Smooth muscle cell (in vitro differentiated cells): ENCODE measurements at regions not wholly inside any gene's neighbourhood (a gene's known extent, or its start where the extent isn't known, plus 50 kb on each side); places are given as distances from the start of the nearest gene placed in this dataset.

Experiments
- DNase-seq: peaks from one replicate; lab custom pipeline; 2025; ENCODE audit not compliant: unreplicated experiment; lab: John Stamatoyannopoulos, UW
- H2AFZ ChIP-seq: fragments of 200-600 bp; sonication (generic); 2 replicates; pipeline ENCODE4 v1.6.0; 2016; ENCODE audit warnings: antibody characterized with exemption, low read depth, mild to moderate bottlenecking
- H3F3A ChIP-seq: fragments of 200-600 bp; sonication (generic); 2 replicates; pipeline ENCODE4 v1.6.0; 2017; ENCODE audit warnings: antibody characterized with exemption, low read depth
- H3K27ac ChIP-seq: fragments of 200-600 bp; sonication (generic); 2 replicates; pipeline ENCODE4 v1.5.1; 2016; ENCODE audit warnings: low read depth, mild to moderate bottlenecking
- H3K27me3 ChIP-seq: fragments of 200-600 bp; sonication (generic); 2 replicates; pipeline ENCODE4 v1.6.1; 2016; ENCODE audit warnings: low read depth, mild to moderate bottlenecking
- H3K36me3 ChIP-seq: fragments of 200-600 bp; sonication (generic); 2 replicates; pipeline ENCODE4 v1.5.1; 2016; ENCODE audit warnings: low read depth
- H3K4me1 ChIP-seq: fragments of 200-600 bp; sonication (generic); 2 replicates; pipeline ENCODE4 v1.5.1; 2016; ENCODE audit warnings: low read depth
- H3K4me2 ChIP-seq: fragments of 200-600 bp; sonication (generic); 2 replicates; pipeline ENCODE4 v1.6.0; 2016; ENCODE audit warnings: mild to moderate bottlenecking
- H3K4me3 ChIP-seq: fragments of 200-600 bp; sonication (generic); 2 replicates; pipeline ENCODE4 v1.5.1; 2016; ENCODE audit warnings: mild to moderate bottlenecking
- H3K79me2 ChIP-seq: fragments of 200-600 bp; sonication (generic); 2 replicates; pipeline ENCODE4 v1.6.0; 2016; ENCODE audit warnings: low read depth, mild to moderate bottlenecking
- H3K9ac ChIP-seq: fragments of 200-600 bp; sonication (generic); 2 replicates; pipeline ENCODE4 v1.6.0; 2016; ENCODE audit warnings: low read depth
- H3K9me3 ChIP-seq: fragments of 200-600 bp; sonication (generic); replicated peaks from 2 replicates; pipeline ENCODE4 v1.5.1; 2016; ENCODE audit warnings: low read depth
- H4K20me1 ChIP-seq: fragments of 200-600 bp; sonication (generic); 2 replicates; pipeline ENCODE4 v1.6.0; 2016; ENCODE audit warnings: low read depth
- CTCF ChIP-seq: fragments of 200-600 bp; sonication (generic); IDR thresholded peaks from 2 replicates; pipeline ENCODE4 v1.5.1; 2017; ENCODE audit warnings: borderline replicate concordance, mild to moderate bottlenecking, antibody characterized with exemption; ENCODE audit not compliant: insufficient read depth, poor library complexity, severe bottlenecking
- WGBS: methylation state at CpG from one replicate; pipeline ENCODE4 v1.1.7; 2016; ENCODE audit warnings: low lambda C conversion rate; 5-methylcytosine and 5-hydroxymethylcytosine counted together

- Histone ChIP-seq H3K4me1 (no peaks in the 10 kb centered on the region), H3K27ac (no peak overlapping the region), H3K9me3 (no peaks in the 10 kb centered on the region), H3K36me3 (no peaks in the 10 kb centered on the region), H3K4me3 (no peak overlapping the region), H3K4me2 (no peak overlapping the region), H3F3A (no peaks in the 10 kb centered on the region), H3K9ac (no peak overlapping the region), H4K20me1 (no peaks in the 10 kb centered on the region), H3K27me3 (no peaks in the 10 kb centered on the region), H3K79me2 (no peaks in the 10 kb centered on the region), H2AFZ (no peak overlapping the region)
- TF ChIP-seq CTCF: no peak
- no peak for DNase-seq
- WGBS: 67% methylated on average over 2 of the region's 2 CpGs
These were observed 617.5 kb downstream of the TBL1XR1 start for GRCh38 chr3:176579711-176580185.

GRCh38 chr3:176578316-176578715 lies 619.0 kb downstream of the TBL1XR1 start:
- Histone ChIP-seq H3K4me2 (no peak overlapping the region), H3K4me1 (no peaks in the 10 kb centered on the region), H2AFZ (no peak overlapping the region), H3K27me3 (no peaks in the 10 kb centered on the region), H3K79me2 (no peaks in the 10 kb centered on the region), H3K27ac (no peak overlapping the region), H3K9ac (no peak overlapping the region), H3K9me3 (no peaks in the 10 kb centered on the region), H3K36me3 (no peaks in the 10 kb centered on the region), H3F3A (no peaks in the 10 kb centered on the region), H3K4me3 (no peak overlapping the region), H4K20me1 (no peaks in the 10 kb centered on the region)
- no peak for TF ChIP-seq CTCF
- no peak for DNase-seq
- WGBS: 91% methylated on average over 3 of the region's 3 CpGs

- Histone ChIP-seq H2AFZ (no peak overlapping the region), H3K4me3 (no peak overlapping the region), H4K20me1 (no peaks in the 10 kb centered on the region), H3K4me1 (no peaks in the 10 kb centered on the region), H3K4me2 (no peak overlapping the region), H3K9ac (no peak overlapping the region), H3K9me3 (no peaks in the 10 kb centered on the region), H3F3A (no peaks in the 10 kb centered on the region), H3K79me2 (no peaks in the 10 kb centered on the region), H3K27me3 (no peaks in the 10 kb centered on the region), H3K36me3 (no peaks in the 10 kb centered on the region), H3K27ac (no peak overlapping the region)
- DNase-seq: no peak
- TF ChIP-seq CTCF: no peak
- WGBS: 90% methylated on average over 5 of the region's 5 CpGs
These were observed 619.8 kb downstream of the TBL1XR1 start for GRCh38 chr3:176577447-176577846.

- no peak overlapping the region for H3K4me2 ChIP-seq
- no peaks in the 10 kb centered on the region for H3K79me2 ChIP-seq
- no peaks in the 10 kb centered on the region for H3K36me3 ChIP-seq
- no peak for TF ChIP-seq CTCF
- no peak overlapping the region for H3K27ac ChIP-seq
- no peak overlapping the region for H3K9ac ChIP-seq
- 0% methylated on average over 1 of the region's 1 CpG for WGBS
- H3F3A ChIP-seq: no peaks in the 10 kb centered on the region
- no peaks in the 10 kb centered on the region for H3K27me3 ChIP-seq
- H3K4me1 ChIP-seq: no peaks in the 10 kb centered on the region
- H4K20me1 ChIP-seq: no peaks in the 10 kb centered on the region
- no peak overlapping the region for H2AFZ ChIP-seq
- no peak overlapping the region for H3K4me3 ChIP-seq
- no peaks in the 10 kb centered on the region for H3K9me3 ChIP-seq
- no peak for DNase-seq
These were observed 622.5 kb downstream of the TBL1XR1 start for GRCh38 chr3:176574786-176575185.
